ENCODE measurements at regions not wholly inside any gene's neighbourhood (a gene's known extent, or its start where the extent isn't known, plus 50 kb on each side); places are given as distances from the start of the nearest gene placed in this dataset.

DNA sequence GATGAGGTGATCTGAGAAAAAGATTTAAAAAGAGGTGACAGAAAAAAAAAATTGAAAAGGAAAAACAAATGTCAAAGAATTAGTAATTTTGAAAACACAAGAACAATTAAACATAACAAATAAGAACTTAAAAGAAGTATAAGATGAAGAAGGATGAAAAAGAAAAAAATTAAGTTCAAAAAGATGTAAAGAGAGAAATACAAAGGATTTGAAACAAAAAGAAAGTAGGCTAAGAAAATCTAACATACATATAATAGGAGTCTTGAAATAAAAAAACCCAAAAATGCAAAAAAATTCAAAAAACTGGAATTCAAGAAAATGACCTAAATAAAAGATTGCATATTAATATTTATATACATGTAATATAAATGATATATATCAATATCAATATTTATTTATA, 949.2 kb downstream of the MCTP2 start:
- H3K27ac ChIP-seq, result no peak overlapping the region
- no peaks in the 10 kb centered on the region for H3K27me3 ChIP-seq
- no peak for ATAC-seq
- DNase-seq, result no peak
- intact Hi-C loops (cut with DNase I), result no loop called here
- TF ChIP-seq, protein P1, sequence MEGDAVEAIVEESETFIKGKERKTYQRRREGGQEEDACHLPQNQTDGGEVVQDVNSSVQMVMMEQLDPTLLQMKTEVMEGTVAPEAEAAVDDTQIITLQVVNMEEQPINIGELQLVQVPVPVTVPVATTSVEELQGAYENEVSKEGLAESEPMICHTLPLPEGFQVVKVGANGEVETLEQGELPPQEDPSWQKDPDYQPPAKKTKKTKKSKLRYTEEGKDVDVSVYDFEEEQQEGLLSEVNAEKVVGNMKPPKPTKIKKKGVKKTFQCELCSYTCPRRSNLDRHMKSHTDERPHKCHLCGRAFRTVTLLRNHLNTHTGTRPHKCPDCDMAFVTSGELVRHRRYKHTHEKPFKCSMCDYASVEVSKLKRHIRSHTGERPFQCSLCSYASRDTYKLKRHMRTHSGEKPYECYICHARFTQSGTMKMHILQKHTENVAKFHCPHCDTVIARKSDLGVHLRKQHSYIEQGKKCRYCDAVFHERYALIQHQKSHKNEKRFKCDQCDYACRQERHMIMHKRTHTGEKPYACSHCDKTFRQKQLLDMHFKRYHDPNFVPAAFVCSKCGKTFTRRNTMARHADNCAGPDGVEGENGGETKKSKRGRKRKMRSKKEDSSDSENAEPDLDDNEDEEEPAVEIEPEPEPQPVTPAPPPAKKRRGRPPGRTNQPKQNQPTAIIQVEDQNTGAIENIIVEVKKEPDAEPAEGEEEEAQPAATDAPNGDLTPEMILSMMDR (IDR thresholded peaks at IDR 0.05), result no peak
- no peak overlapping the region for H3K4me3 ChIP-seq
- H3K36me3 ChIP-seq, result no peaks in the 10 kb centered on the region
- no peaks in the 10 kb centered on the region for H3K4me1 ChIP-seq
- no peaks in the 10 kb centered on the region for H3K9me3 ChIP-seq

DNA sequence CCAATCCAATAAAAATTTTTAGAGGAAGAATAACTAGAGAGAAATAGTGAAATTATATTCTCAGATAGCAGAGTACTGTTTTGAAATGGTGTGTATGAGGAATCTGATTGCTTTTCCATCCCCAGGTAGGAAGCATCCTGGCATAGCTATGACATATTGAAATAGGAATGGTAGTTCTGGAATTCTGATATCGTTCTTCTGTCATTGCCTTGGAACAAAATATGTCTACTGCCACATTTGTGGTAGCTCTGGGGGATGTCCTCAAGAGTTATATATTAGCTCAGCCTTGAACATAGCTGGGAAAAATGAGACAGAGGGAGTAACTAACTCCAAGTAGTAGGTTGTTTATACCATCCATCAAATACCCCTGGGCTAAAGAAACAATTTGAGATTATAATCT, 950.7 kb downstream of the MCTP2 start:
- TF ChIP-seq, protein P1 (IDR thresholded peaks at IDR 0.05), result no peak
- H3K36me3 ChIP-seq, result no peaks in the 10 kb centered on the region
- intact Hi-C loops (cut with DNase I), result no loop called here
- no peak overlapping the region for H3K27ac ChIP-seq
- ATAC-seq (no peak), DNase-seq (no peak)
- no peaks in the 10 kb centered on the region for H3K9me3 ChIP-seq
- H3K27me3 ChIP-seq, result no peaks in the 10 kb centered on the region
- no peak overlapping the region for H3K4me3 ChIP-seq
- H3K4me1 ChIP-seq, result no peaks in the 10 kb centered on the region

DNA sequence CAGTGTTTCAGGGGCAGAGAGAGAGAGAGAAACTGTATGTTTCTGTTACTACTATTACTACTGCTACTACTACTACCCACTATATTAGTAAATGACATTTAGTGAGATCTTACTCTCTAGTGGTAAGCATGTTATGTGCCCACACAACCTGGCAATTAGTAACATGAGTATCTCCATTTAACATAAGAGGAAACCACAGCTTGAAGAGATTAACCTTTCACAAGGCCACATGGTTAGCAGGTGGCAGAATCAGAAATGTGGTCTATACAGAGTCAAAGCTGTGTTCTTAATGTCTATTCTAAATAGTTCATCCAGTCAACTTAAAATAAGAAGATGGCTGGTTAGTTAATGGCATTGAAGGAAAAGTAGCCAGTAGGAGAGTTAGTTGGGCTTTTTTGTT, 961.6 kb downstream of the MCTP2 start:
- ATAC-seq (no peak), DNase-seq (no peak)
- no peak overlapping the region for H3K27ac ChIP-seq
- H3K4me3 ChIP-seq, result no peak overlapping the region
- H3K36me3 ChIP-seq, result no peaks in the 10 kb centered on the region
- no peaks in the 10 kb centered on the region for H3K4me1 ChIP-seq
- intact Hi-C loops (cut with DNase I), result no loop called here
- H3K27me3 ChIP-seq, result no peaks in the 10 kb centered on the region
- TF ChIP-seq, protein P1 (IDR thresholded peaks at IDR 0.05), result no peak
- no peaks in the 10 kb centered on the region for H3K9me3 ChIP-seq

DNA sequence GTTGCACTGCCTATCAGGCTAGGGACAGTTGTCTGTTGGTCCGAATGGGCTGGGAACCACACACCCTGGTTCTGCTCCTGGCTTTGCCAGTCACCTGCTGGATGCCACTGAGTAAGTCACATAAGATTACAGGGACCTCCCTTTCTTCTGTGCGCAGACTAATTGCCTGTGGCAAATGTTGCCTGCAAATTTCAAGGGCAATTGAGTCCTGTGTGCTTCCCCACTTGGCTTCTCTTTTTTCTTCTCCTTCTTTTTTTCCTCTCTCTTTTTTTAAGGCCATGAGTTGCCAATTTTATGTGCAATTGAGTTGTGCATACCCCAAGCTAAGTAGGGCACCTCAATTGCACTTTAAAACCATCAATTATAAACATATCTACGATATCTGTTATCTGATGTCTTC, 963.4 kb downstream of the MCTP2 start:
- intact Hi-C loops (cut with DNase I), result no loop called here
- H3K4me3 ChIP-seq, result no peak overlapping the region
- H3K36me3 ChIP-seq, result no peaks in the 10 kb centered on the region
- no peak overlapping the region for H3K27ac ChIP-seq
- no peaks in the 10 kb centered on the region for H3K9me3 ChIP-seq
- no peak for DNase-seq
- TF ChIP-seq, protein P1 (IDR thresholded peaks at IDR 0.05), result no peak
- H3K4me1 ChIP-seq, result no peaks in the 10 kb centered on the region
- no peaks in the 10 kb centered on the region for H3K27me3 ChIP-seq
- no peak for ATAC-seq

DNA sequence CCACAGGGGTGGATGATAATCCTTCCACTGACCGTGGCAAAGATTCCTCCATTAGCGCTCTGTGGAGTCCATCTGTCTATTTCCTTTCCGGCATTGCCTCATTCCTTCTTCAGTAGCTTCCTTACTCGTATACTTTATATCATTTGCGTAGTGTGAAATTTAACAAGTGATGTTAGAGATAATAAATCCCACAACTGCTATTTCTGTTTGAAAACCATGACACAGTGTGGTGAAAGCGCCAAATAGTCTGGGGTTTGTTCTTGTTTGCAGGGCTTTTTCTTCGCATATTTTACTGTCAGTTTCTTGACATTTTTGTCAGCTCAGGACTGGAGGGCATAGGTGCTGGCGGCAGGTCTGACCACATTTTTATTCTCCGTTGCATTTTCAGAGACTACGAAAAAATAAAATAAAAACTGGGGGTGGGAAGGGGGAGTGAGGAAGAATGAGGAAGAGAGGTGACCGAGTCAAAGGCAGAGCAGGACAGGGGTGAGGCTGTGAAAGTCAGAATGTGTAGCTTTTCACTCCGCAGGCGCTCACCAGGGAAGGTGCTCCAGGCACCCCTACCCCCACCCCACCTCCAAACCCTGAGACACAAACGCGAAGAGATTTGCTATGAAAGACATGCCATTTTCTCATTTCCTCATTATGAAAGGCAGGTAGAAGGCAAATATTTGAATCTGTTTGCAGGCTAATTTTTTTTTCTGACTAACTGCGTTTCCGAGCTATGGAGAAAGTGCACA, 965.0 kb downstream of the MCTP2 start:
- intact Hi-C loops (cut with DNase I), result no loop called here
- Histone ChIP-seq H3K4me1 (no peaks in the 10 kb centered on the region), H3K27me3 (no peaks in the 10 kb centered on the region), H3K27ac (no peak overlapping the region), H3K4me3 (no peak overlapping the region), H3K9me3 (no peaks in the 10 kb centered on the region), H3K36me3 (no peaks in the 10 kb centered on the region)
- no peak for ATAC-seq
- TF ChIP-seq, protein P1 (IDR thresholded peaks at IDR 0.05), result no peak
- no peak for DNase-seq
